H1 (cell line): ENCODE measurements at regions not wholly inside any gene's neighbourhood (a gene's known extent, or its start where the extent isn't known, plus 50 kb on each side); places are given as distances from the start of the nearest gene placed in this dataset.
A peak's percentile ranks its signal among the peaks of the same experiment; 100 is the strongest.

ENCODE experiments used
- CTCF ChIA-PET: fragments of 300-600 bp; sonication (Branson Sonifier 250); formaldehyde crosslinking; loops from one replicate; lab custom pipeline; 2021; ENCODE audit not compliant: partially characterized antibody; lab: Charles Lee
- POLR2A ChIA-PET: fragments of 300-600 bp; sonication (Branson Sonifier 250); formaldehyde crosslinking; loops from one replicate; lab custom pipeline; 2021; ENCODE audit warnings: inconsistent platforms; ENCODE audit not compliant: partially characterized antibody; lab: Charles Lee
- DNase-seq, 2 experiments: peaks; one replicate each; pipeline versions ENCODE4 v3.0.0 to v3.0.0-alpha.2; 2010 to 2022; ENCODE audit warnings: low spot score in 2 of 2, low read depth in 1 of 2, mixed read lengths in 1 of 2
- FAIRE-seq: peaks from 2 replicates; lab custom pipeline; 2011; peaks lifted over from hg19 to GRCh38; lab: Jason Lieb, UNC
- H2AFZ ChIP-seq: 2 replicates; pipeline ENCODE4 v1.8.1; 2012; ENCODE audit warnings: low read length, inconsistent platforms
- H2AK5ac ChIP-seq: 2 replicates; pipeline ENCODE4 v1.6.1; 2013; ENCODE audit warnings: low read depth, low read length
- H2BK120ac ChIP-seq: replicated peaks from 2 replicates; pipeline ENCODE3; 2013; ENCODE audit warnings: low read depth, low read length, inconsistent platforms
- H2BK12ac ChIP-seq: 2 replicates; pipeline ENCODE4 v1.6.1; 2013; ENCODE audit warnings: low read depth, low read length
- H2BK15ac ChIP-seq: 2 replicates; pipeline ENCODE4 v1.6.1; 2013; ENCODE audit warnings: low read length
- H2BK20ac ChIP-seq: 2 replicates; pipeline ENCODE4 v1.6.1; 2013; ENCODE audit warnings: low read length
- H2BK5ac ChIP-seq: 2 replicates; pipeline ENCODE4 v1.6.1; 2013; ENCODE audit warnings: low read depth, low read length
- H3K14ac ChIP-seq: 2 replicates; pipeline ENCODE4 v1.6.1; 2013; ENCODE audit warnings: inconsistent platforms; ENCODE audit not compliant: insufficient read length
- H3K18ac ChIP-seq: 2 replicates; pipeline ENCODE4 v1.6.1; 2013; ENCODE audit warnings: low read length; ENCODE audit errors: extremely low read depth
- H3K23ac ChIP-seq: 2 replicates; pipeline ENCODE4 v1.6.1; 2013; ENCODE audit warnings: inconsistent platforms; ENCODE audit not compliant: insufficient read length
- H3K23me2 ChIP-seq: 2 replicates; pipeline ENCODE4 v1.6.1; 2013; ENCODE audit warnings: low read depth, low read length
- H3K27ac ChIP-seq: 2 replicates; pipeline ENCODE4 v1.6.1; 2011; ENCODE audit warnings: low read depth, low read length, inconsistent platforms
- H3K27me3 ChIP-seq, 4 experiments: replicated peaks in 1 of 4; 1 replicate in 1 of 4; 2 replicates in 3 of 4; pipeline versions ENCODE4 v1.6.1 to v1.8.1; 2011 to 2013; ENCODE audit warnings: low read length in 3 of 4, mild to moderate bottlenecking in 3 of 4, inconsistent platforms in 2 of 4, mixed read lengths in 2 of 4, moderate library complexity in 1 of 4; ENCODE audit not compliant: control insufficient read depth in 3 of 4, insufficient read depth in 3 of 4; ENCODE audit errors: extremely low read depth in 1 of 4
- H3K36me3 ChIP-seq, 4 experiments: 2 replicates each; pipeline versions ENCODE4 v1.6.1 to v1.8.1; 2011 to 2013; ENCODE audit warnings: mild to moderate bottlenecking in 4 of 4, low read length in 3 of 4, moderate library complexity in 2 of 4, control low read depth in 1 of 4, inconsistent platforms in 1 of 4; ENCODE audit not compliant: insufficient read depth in 4 of 4, control insufficient read depth in 2 of 4
- H3K4ac ChIP-seq: replicated peaks from 2 replicates; pipeline ENCODE3; 2013; ENCODE audit warnings: low read length, low read depth, mixed read lengths, inconsistent platforms; ENCODE audit not compliant: insufficient read length
- H3K4me1 ChIP-seq, 4 experiments: replicated peaks in 1 of 4; 1 replicate in 1 of 4; 2 replicates in 3 of 4; pipeline versions ENCODE4 v1.6.1 to v1.8.1; 2011 to 2013; ENCODE audit warnings: low read length in 3 of 4, inconsistent platforms in 2 of 4, mixed read lengths in 1 of 4; ENCODE audit not compliant: insufficient read depth in 4 of 4, control insufficient read depth in 3 of 4
- H3K4me2 ChIP-seq, 2 experiments: 2 replicates each; pipeline versions ENCODE4 v1.6.1 to v1.8.1; 2011 to 2013; ENCODE audit warnings: low read depth in 2 of 2, low read length in 2 of 2, control low read depth in 1 of 2, inconsistent platforms in 1 of 2, mild to moderate bottlenecking in 1 of 2; ENCODE audit not compliant: insufficient read depth in 1 of 2
- H3K4me3 ChIP-seq, 4 experiments: fragments of 200-600, 300-600 bp in 1 of 4; sonication (generic), shearing (Covaris generic), sonication (Bioruptor Twin) in 1 of 4; 2 replicates each; pipeline versions ENCODE4 v1.5.1 to v1.8.1; 2011 to 2016; ENCODE audit warnings: low read length in 4 of 4, low read depth in 3 of 4, control low read depth in 2 of 4, inconsistent platforms in 2 of 4, mild to moderate bottlenecking in 2 of 4, mixed read lengths in 1 of 4, moderate library complexity in 1 of 4; ENCODE audit not compliant: insufficient read depth in 2 of 4; ENCODE audit errors: extremely low read depth in 1 of 4
- H3K56ac ChIP-seq: replicated peaks from 2 replicates; pipeline ENCODE3; 2013; ENCODE audit warnings: low read depth, mild to moderate bottlenecking, mixed read lengths, low read length, inconsistent platforms; ENCODE audit not compliant: insufficient read length
- H3K79me1 ChIP-seq: 2 replicates; pipeline ENCODE4 v1.6.1; 2013; ENCODE audit warnings: low read depth, low read length, control low read depth
- H3K79me2 ChIP-seq, 2 experiments: 2 replicates each; pipeline versions ENCODE4 v1.6.1 to v1.8.1; 2012 to 2013; ENCODE audit warnings: low read length in 2 of 2, mild to moderate bottlenecking in 2 of 2, inconsistent platforms in 1 of 2; ENCODE audit not compliant: insufficient read depth in 2 of 2, control insufficient read depth in 1 of 2
- H3K9ac ChIP-seq, 4 experiments: replicated peaks in 1 of 4; 1 replicate in 1 of 4; 2 replicates in 3 of 4; pipeline versions ENCODE4 v1.6.1 to v1.8.1; 2011 to 2013; ENCODE audit warnings: low read depth in 3 of 4, low read length in 3 of 4, control low read depth in 2 of 4, mild to moderate bottlenecking in 2 of 4, moderate library complexity in 2 of 4, inconsistent platforms in 1 of 4; ENCODE audit errors: extremely low read depth in 1 of 4
- H3K9me3 ChIP-seq, 2 experiments: 2 replicates each; pipeline versions ENCODE4 v1.6.1 to v1.8.1; 2012 to 2013; ENCODE audit warnings: mild to moderate bottlenecking in 2 of 2, moderate library complexity in 2 of 2, control low read depth in 1 of 2, inconsistent platforms in 1 of 2, low read depth in 1 of 2, low read length in 1 of 2, mixed read lengths in 1 of 2; ENCODE audit not compliant: insufficient read depth in 2 of 2
- H4K20me1 ChIP-seq, 2 experiments: replicated peaks in 1 of 2; 2 replicates each; pipeline versions ENCODE3 to v1.8.1; 2011 to 2013; ENCODE audit warnings: inconsistent platforms in 2 of 2, low read length in 2 of 2, mild to moderate bottlenecking in 1 of 2; ENCODE audit not compliant: insufficient read depth in 2 of 2, control insufficient read depth in 1 of 2
- H4K5ac ChIP-seq: 2 replicates; pipeline ENCODE4 v1.6.1; 2013; ENCODE audit warnings: low read length, low read depth, mixed read lengths, inconsistent platforms; ENCODE audit not compliant: insufficient read length
- H4K8ac ChIP-seq: 2 replicates; pipeline ENCODE4 v1.8.0; 2013; ENCODE audit warnings: mild to moderate bottlenecking, moderate library complexity, low read length, inconsistent platforms; ENCODE audit not compliant: insufficient read depth; ENCODE audit errors: extremely low read depth
- H4K91ac ChIP-seq: replicated peaks from 2 replicates; pipeline ENCODE3; 2013; ENCODE audit warnings: low read length, mixed read lengths, inconsistent platforms; ENCODE audit not compliant: insufficient read length
- CREB1 ChIP-seq: IDR thresholded peaks from 2 replicates; pipeline ENCODE4 v1.6.1; 2012; ENCODE audit warnings: inconsistent platforms
- KDM1A ChIP-seq: fragments of 200-600, 300-600 bp; sonication (generic); IDR thresholded peaks from 2 replicates; pipeline ENCODE4 v1.7.1; 2016; ENCODE audit warnings: mild to moderate bottlenecking, low read length, borderline replicate concordance
- MAFK ChIP-seq: IDR thresholded peaks from 2 replicates; pipeline ENCODE4 v1.6.1; 2012; ENCODE audit warnings: low read depth, mild to moderate bottlenecking, improper control_type of control experiment, low read length
- RAD21 ChIP-seq, 2 experiments: IDR thresholded peaks in 1 of 2; conservative IDR thresholded peaks in 1 of 2; 2 replicates each; pipeline ENCODE4 v1.6.1; 2011; ENCODE audit warnings: low read depth in 2 of 2, low read length in 2 of 2, improper control_type of control experiment in 1 of 2, inconsistent platforms in 1 of 2, mild to moderate bottlenecking in 1 of 2, moderate library complexity in 1 of 2
- TAF7 ChIP-seq: optimal IDR thresholded peaks from 2 replicates; pipeline ENCODE3; 2011; ENCODE audit warnings: low read depth, mild to moderate bottlenecking, inconsistent platforms, low read length, moderate library complexity, borderline replicate concordance
- ZNF274 ChIP-seq: IDR thresholded peaks from 2 replicates; pipeline ENCODE4 v1.7.0; 2012; ENCODE audit warnings: low read length, borderline replicate concordance; ENCODE audit errors: extremely low read depth
- WGBS, 2 experiments: shearing (Covaris generic) in 1 of 2; methylation state at CpG; one replicate each; pipeline versions ENCODE4 v1.1.6 to v1.1.7; 2013 to 2015; ENCODE audit warnings: low lambda C conversion rate in 2 of 2, mixed read lengths in 2 of 2, inconsistent platforms in 1 of 2, low coverage in 1 of 2, missing lambda C conversion rate in 1 of 2; ENCODE audit not compliant: insufficient replicate concordance in 2 of 2, insufficient coverage in 1 of 2, insufficient read length in 1 of 2; ENCODE audit errors: extremely low coverage in 1 of 2, missing lambda C conversion rate in 1 of 2; 5-methylcytosine and 5-hydroxymethylcytosine counted together
- TF ChIP-seq, protein P1 (sequence below), 3 experiments: IDR thresholded peaks; 1 replicate in 2 of 3; 2 replicates in 1 of 3; pipeline versions ENCODE4 v1.5.1 to v1.6.1; 2011; ENCODE audit warnings: low read length in 3 of 3, mild to moderate bottlenecking in 3 of 3, inconsistent platforms in 2 of 3, low read depth in 1 of 3, moderate library complexity in 1 of 3; ENCODE audit not compliant: insufficient read depth in 1 of 3; ENCODE audit errors: control extremely low read depth in 1 of 3

- Histone ChIP-seq H3K14ac (no peak overlapping the region), H3K9ac (no peak overlapping the region), H2BK120ac (no peak overlapping the region), H3K27me3 (no peaks in the 10 kb centered on the region), H4K8ac (peak overlapping the region; percentile 54), H3K4me3 (no peak overlapping the region)
- CTCF ChIA-PET: interaction anchor here (0.6 to 2.8 kb wide), 16 partner anchors 10 to 959 kb away, joined by 3 to 25 read pairs (median 3); no protein-coding TSS in a partner anchor
- TF ChIP-seq, protein P1, sequence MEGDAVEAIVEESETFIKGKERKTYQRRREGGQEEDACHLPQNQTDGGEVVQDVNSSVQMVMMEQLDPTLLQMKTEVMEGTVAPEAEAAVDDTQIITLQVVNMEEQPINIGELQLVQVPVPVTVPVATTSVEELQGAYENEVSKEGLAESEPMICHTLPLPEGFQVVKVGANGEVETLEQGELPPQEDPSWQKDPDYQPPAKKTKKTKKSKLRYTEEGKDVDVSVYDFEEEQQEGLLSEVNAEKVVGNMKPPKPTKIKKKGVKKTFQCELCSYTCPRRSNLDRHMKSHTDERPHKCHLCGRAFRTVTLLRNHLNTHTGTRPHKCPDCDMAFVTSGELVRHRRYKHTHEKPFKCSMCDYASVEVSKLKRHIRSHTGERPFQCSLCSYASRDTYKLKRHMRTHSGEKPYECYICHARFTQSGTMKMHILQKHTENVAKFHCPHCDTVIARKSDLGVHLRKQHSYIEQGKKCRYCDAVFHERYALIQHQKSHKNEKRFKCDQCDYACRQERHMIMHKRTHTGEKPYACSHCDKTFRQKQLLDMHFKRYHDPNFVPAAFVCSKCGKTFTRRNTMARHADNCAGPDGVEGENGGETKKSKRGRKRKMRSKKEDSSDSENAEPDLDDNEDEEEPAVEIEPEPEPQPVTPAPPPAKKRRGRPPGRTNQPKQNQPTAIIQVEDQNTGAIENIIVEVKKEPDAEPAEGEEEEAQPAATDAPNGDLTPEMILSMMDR (IDR thresholded peaks at IDR 0.05; ENCODE audit: control extremely low read depth in 1 of 3, insufficient read depth in 1 of 3, low read depth in 1 of 3, low read length in 3 of 3): peak; percentile 47 to 73 (median 69)
- TF ChIP-seq ZNF274 (no peak), KDM1A (no peak), RAD21 (IDR thresholded peaks at IDR 0.05 in 1 of 2, conservative IDR thresholded peaks at IDR 0.05 in 1 of 2; ENCODE audit: low read depth in 2 of 2, low read length in 2 of 2) (peak; percentile 68 to 78), CREB1 (no peak), MAFK (no peak), TAF7 (no peak)
- TF ChIP-seq, all 59 proteins: peak for 2
- Histone ChIP-seq H3K4ac (no peak overlapping the region), H3K56ac (no peak overlapping the region), H3K79me2 (no peaks in the 10 kb centered on the region), H3K27ac (no peak overlapping the region), H2BK5ac (0 out of 2 replicates have a peak overlapping the region, but pooled peaks have one; percentile 17), H3K4me1 (peaks cover 0 to 2% (median 0%) of the 10 kb centered on the region in 4 experiments; a peak in 1 of 7 replicates), H2BK15ac (peak overlapping the region; percentile 4; the same call in 1 of the 2 replicates), H2AK5ac (no peak overlapping the region), H3K23ac (no peak overlapping the region), H3K9me3 (no peaks in the 10 kb centered on the region), H3K4me2 (no peak overlapping the region), H3K79me1 (no peaks in the 10 kb centered on the region), H4K91ac (no peak overlapping the region), H3K23me2 (peaks cover 2% of the 10 kb centered on the region; the same call in 1 of the 2 replicates), H2BK20ac (no peak overlapping the region), H2BK12ac (0 out of 2 replicates have a peak overlapping the region, but pooled peaks have one; percentile 41), H3K36me3 (no peaks in the 10 kb centered on the region), H2AFZ (peak overlapping the region; percentile 24), H4K5ac (no peak overlapping the region), H3K18ac (no peak overlapping the region), H4K20me1 (no peaks in the 10 kb centered on the region)
- DNase-seq (peak; percentile 13 to 60), FAIRE-seq (no peak)
- WGBS, 2 experiments: 82% methylated on average over 21 of the region's 21 CpGs; no CpG with 5 or more reads in 1 of the 2 experiments
- POLR2A ChIA-PET: interaction anchor here (0.8 to 2.2 kb wide), 3 partner anchors 10 to 72 kb away, joined by 3 to 4 read pairs (median 4); partner anchors contain the start of gene SOX4
Observed at GRCh38 chr6:21522797-21523456, 70.6 kb upstream of the SOX4 start.
